MCF 10A (cell line): ENCODE measurements at regions not wholly inside any gene's neighbourhood (a gene's known extent, or its start where the extent isn't known, plus 50 kb on each side); places are given as distances from the start of the nearest gene placed in this dataset.
A peak's percentile ranks its signal among the peaks of the same experiment; 100 is the strongest.

Experiments
- BruUV-seq: library from RNA; stranded (reverse); fragments of 400-500 nt; replicated peaks from 2 replicates; lab custom pipeline; 2021; lab: Mats Ljungman, UMichigan
- CTCF ChIA-PET: fragments of 300-600 bp; sonication (Branson Sonifier 250); formaldehyde crosslinking; extraction: SDS; loops from one replicate; lab custom pipeline; 2021; ENCODE audit warnings: antibody characterized with exemption, inconsistent platforms; lab: Yijun Ruan, JAX
- POLR2A ChIA-PET: fragments of 300-600, 350-650 bp; sonication (Branson Sonifier 250); formaldehyde crosslinking; extraction: SDS; loops from one replicate; lab custom pipeline; 2020; ENCODE audit warnings: antibody characterized with exemption, inconsistent platforms; lab: Yijun Ruan, JAX
- DNase-seq: peaks from one replicate; pipeline ENCODE4 v3.0.0-alpha.2; 2018; ENCODE audit not compliant: unreplicated experiment
- H3K27ac Mint-ChIP-seq: one replicate; pipeline ENCODE4 v1.8.0; 2022; ENCODE audit warnings: mild to moderate bottlenecking, low read depth, mixed read lengths; ENCODE audit not compliant: unreplicated experiment
- H3K27me3 Mint-ChIP-seq: one replicate; pipeline ENCODE4 v1.8.0; 2022; ENCODE audit warnings: mixed read lengths; ENCODE audit not compliant: insufficient read depth, unreplicated experiment
- H3K36me3 Mint-ChIP-seq: one replicate; pipeline ENCODE4 v1.8.0; 2022; ENCODE audit warnings: mild to moderate bottlenecking, moderate library complexity, mixed read lengths; ENCODE audit not compliant: insufficient read depth, unreplicated experiment
- H3K4me1 Mint-ChIP-seq: one replicate; pipeline ENCODE4 v1.8.0; 2022; ENCODE audit warnings: mixed read lengths; ENCODE audit not compliant: insufficient read depth, unreplicated experiment
- H3K4me3 Mint-ChIP-seq: one replicate; pipeline ENCODE4 v1.8.0; 2022; ENCODE audit warnings: mild to moderate bottlenecking, moderate library complexity, mixed read lengths; ENCODE audit not compliant: unreplicated experiment
- H3K9me3 Mint-ChIP-seq: one replicate; pipeline ENCODE4 v1.8.0; 2022; ENCODE audit warnings: mixed read lengths; ENCODE audit not compliant: unreplicated experiment
- intact Hi-C: fragments of 100-400 bp; cut with micrococcal nuclease; formaldehyde crosslinking; loops from 2 replicates; pipeline ENCODE4 v1.14.1; 2022
- TF ChIP-seq, protein P1 (sequence below): fragments of 200-600 bp; IDR thresholded peaks from one replicate; pipeline ENCODE4 v1.8.0; 2022; ENCODE audit warnings: antibody characterized with exemption, mild to moderate bottlenecking; ENCODE audit not compliant: unreplicated experiment

GRCh38 chr4:123937581-123937980 is 541.0 kb downstream of the SPRY1 start:
- Mint-ChIP-seq H3K4me1 (no peaks in the 10 kb centered on the region), H3K4me3 (no peak overlapping the region), H3K9me3 (no peaks in the 10 kb centered on the region), H3K36me3 (no peaks in the 10 kb centered on the region), H3K27me3 (no peaks in the 10 kb centered on the region), H3K27ac (no peak overlapping the region)
- intact Hi-C loops: no loop called here
- CTCF ChIA-PET: interaction anchor here (1.5 kb wide), 1 partner anchor 24 kb away, joined by 4 read pairs; no protein-coding TSS in a partner anchor
- POLR2A ChIA-PET: interaction anchor here (0.6 kb wide), 2 partner anchors 41 to 80 kb away, joined by 3 to 4 read pairs; no protein-coding TSS in a partner anchor
- TF ChIP-seq, protein P1, sequence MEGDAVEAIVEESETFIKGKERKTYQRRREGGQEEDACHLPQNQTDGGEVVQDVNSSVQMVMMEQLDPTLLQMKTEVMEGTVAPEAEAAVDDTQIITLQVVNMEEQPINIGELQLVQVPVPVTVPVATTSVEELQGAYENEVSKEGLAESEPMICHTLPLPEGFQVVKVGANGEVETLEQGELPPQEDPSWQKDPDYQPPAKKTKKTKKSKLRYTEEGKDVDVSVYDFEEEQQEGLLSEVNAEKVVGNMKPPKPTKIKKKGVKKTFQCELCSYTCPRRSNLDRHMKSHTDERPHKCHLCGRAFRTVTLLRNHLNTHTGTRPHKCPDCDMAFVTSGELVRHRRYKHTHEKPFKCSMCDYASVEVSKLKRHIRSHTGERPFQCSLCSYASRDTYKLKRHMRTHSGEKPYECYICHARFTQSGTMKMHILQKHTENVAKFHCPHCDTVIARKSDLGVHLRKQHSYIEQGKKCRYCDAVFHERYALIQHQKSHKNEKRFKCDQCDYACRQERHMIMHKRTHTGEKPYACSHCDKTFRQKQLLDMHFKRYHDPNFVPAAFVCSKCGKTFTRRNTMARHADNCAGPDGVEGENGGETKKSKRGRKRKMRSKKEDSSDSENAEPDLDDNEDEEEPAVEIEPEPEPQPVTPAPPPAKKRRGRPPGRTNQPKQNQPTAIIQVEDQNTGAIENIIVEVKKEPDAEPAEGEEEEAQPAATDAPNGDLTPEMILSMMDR: no peak
- BruUV-seq: no TSS peak
- DNase-seq: no peak

- H3K36me3 Mint-ChIP-seq: no peaks in the 10 kb centered on the region
- no TSS peak for BruUV-seq
- TF ChIP-seq, protein P1: no peak
- H3K4me1 Mint-ChIP-seq: no peaks in the 10 kb centered on the region
- no peak overlapping the region for H3K4me3 Mint-ChIP-seq
- no peak overlapping the region for H3K27ac Mint-ChIP-seq
- H3K9me3 Mint-ChIP-seq: no peaks in the 10 kb centered on the region
- intact Hi-C loops: no loop called here
- H3K27me3 Mint-ChIP-seq: no peaks in the 10 kb centered on the region
- POLR2A ChIA-PET: interaction anchor here (0.6 kb wide), 1 partner anchor 17 kb away, joined by 4 read pairs; no protein-coding TSS in a partner anchor
- CTCF ChIA-PET: no interaction called here
- peak; percentile 74 for DNase-seq
Observed at GRCh38 chr4:123939621-123940020, 543.0 kb downstream of the SPRY1 start.

DNA sequence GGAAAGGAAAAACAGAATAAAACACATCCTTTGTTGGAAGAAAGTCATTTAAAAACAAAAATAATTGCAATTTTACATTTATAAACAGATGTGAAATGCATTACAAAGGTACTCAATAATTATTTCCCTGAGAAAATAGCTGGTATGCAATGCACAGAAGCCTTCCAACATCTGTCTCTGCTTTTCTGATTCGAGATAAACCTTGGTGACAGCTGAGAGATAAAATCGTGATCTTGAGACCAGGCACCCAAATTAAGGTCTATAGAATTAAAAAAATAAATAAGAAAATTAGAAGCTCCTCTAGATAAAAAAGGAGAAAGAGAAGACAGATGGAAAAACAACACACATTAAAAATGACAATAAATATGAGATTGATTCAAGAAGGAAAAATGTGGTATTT is 544.0 kb downstream of the SPRY1 start:
- Mint-ChIP-seq H3K4me1 (no peaks in the 10 kb centered on the region), H3K9me3 (no peaks in the 10 kb centered on the region), H3K36me3 (no peaks in the 10 kb centered on the region), H3K27me3 (no peaks in the 10 kb centered on the region), H3K27ac (no peak overlapping the region), H3K4me3 (no peak overlapping the region)
- CTCF ChIA-PET: no interaction called here
- no TSS peak for BruUV-seq
- TF ChIP-seq, protein P1: no peak
- POLR2A ChIA-PET: interaction anchor here (0.7 kb wide), 1 partner anchor 848 kb away, joined by 3 read pairs; no protein-coding TSS in a partner anchor
- intact Hi-C loops: no loop called here
- DNase-seq: no peak

DNA sequence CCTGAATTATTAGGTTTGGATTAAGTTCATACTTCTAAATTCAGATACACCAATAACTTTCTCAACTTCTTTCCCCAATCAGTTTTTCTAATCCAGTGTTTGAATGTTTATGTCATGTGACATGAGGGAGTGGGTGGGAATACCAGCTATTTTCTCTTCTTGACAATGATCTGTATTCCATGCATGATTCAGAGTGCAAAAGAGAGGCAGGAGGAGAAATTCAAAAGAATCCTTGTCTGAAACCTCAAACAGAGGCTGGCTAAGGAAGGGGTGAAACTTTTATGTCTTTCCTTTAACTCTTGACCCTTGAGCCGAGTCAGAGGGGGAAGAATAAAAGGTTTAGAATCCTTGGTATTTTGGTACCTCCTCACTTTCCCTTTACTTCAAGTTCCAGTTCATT is 544.7 kb downstream of the SPRY1 start:
- DNase-seq: no peak
- intact Hi-C loops: no loop called here
- TF ChIP-seq, protein P1: no peak
- no peaks in the 10 kb centered on the region for H3K36me3 Mint-ChIP-seq
- no peaks in the 10 kb centered on the region for H3K27me3 Mint-ChIP-seq
- H3K27ac Mint-ChIP-seq: no peak overlapping the region
- BruUV-seq: no TSS peak
- H3K4me3 Mint-ChIP-seq: no peak overlapping the region
- no peaks in the 10 kb centered on the region for H3K9me3 Mint-ChIP-seq
- POLR2A ChIA-PET: interaction anchor here (0.7 kb wide), 1 partner anchor 847 kb away, joined by 3 read pairs; no protein-coding TSS in a partner anchor
- no peaks in the 10 kb centered on the region for H3K4me1 Mint-ChIP-seq
- CTCF ChIA-PET: no interaction called here
